ENCODE measurements at regions not wholly inside any gene's neighbourhood (a gene's known extent, or its start where the extent isn't known, plus 50 kb on each side); places are given as distances from the start of the nearest gene placed in this dataset.

DNA sequence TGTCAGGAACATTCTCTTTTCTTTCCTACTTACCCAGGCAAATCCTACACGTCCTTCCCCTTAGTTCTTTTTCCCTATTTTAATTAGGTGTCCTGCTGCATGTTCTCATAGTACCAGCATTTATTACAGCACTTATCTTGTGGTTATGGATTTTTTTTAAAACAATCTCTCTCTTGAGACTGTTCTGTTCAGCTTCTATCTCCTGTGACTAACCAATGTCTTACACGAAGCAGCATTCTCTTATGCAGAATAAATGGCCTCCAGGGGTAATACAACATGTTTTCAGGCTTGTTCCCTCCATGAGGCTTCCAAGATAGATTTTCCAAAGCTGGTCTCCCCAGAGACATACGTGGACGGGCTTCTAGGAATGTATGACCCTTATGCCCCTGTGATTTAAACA, 1096.1 kb upstream of the CELF2 start:
- TF ChIP-seq RCOR1 (IDR thresholded peaks at IDR 0.05; ENCODE audit: insufficient replicate concordance, low read length), result no peak
- no peak for TF ChIP-seq CTCF (conservative IDR thresholded peaks at IDR 0.05; ENCODE audit: low read depth, low read length)
- TF ChIP-seq SMC3 (IDR thresholded peaks at IDR 0.05; ENCODE audit: low read depth, low read length), result no peak
- no peak for TF ChIP-seq RFX5 (IDR thresholded peaks at IDR 0.05; ENCODE audit: low read depth, low read length)
- TF ChIP-seq, protein P1, sequence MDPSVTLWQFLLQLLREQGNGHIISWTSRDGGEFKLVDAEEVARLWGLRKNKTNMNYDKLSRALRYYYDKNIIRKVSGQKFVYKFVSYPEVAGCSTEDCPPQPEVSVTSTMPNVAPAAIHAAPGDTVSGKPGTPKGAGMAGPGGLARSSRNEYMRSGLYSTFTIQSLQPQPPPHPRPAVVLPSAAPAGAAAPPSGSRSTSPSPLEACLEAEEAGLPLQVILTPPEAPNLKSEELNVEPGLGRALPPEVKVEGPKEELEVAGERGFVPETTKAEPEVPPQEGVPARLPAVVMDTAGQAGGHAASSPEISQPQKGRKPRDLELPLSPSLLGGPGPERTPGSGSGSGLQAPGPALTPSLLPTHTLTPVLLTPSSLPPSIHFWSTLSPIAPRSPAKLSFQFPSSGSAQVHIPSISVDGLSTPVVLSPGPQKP (IDR thresholded peaks at IDR 0.05; ENCODE audit: borderline replicate concordance, low read depth, low read length), result no peak
- TF ChIP-seq MXI1 (IDR thresholded peaks at IDR 0.05; ENCODE audit: borderline replicate concordance, low read depth, low read length), result no peak
- TF ChIP-seq MAZ (IDR thresholded peaks at IDR 0.05; ENCODE audit: borderline replicate concordance, low read depth, low read length), result no peak
- TF ChIP-seq FOS (IDR thresholded peaks at IDR 0.05; ENCODE audit: low read depth, low read length), result no peak
- no peak for TF ChIP-seq POLR2A (IDR thresholded peaks at IDR 0.05; ENCODE audit: low read depth, low read length)
- no peak for TF ChIP-seq BHLHE40 (IDR thresholded peaks at IDR 0.05; ENCODE audit: low read depth, low read length)
- no peak for TF ChIP-seq CEBPB (IDR thresholded peaks at IDR 0.05; ENCODE audit: low read depth, low read length)
- TF ChIP-seq RAD21 (IDR thresholded peaks at IDR 0.05; ENCODE audit: low read length), result no peak
- TF ChIP-seq, protein P2, sequence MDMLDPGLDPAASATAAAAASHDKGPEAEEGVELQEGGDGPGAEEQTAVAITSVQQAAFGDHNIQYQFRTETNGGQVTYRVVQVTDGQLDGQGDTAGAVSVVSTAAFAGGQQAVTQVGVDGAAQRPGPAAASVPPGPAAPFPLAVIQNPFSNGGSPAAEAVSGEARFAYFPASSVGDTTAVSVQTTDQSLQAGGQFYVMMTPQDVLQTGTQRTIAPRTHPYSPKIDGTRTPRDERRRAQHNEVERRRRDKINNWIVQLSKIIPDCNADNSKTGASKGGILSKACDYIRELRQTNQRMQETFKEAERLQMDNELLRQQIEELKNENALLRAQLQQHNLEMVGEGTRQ (IDR thresholded peaks at IDR 0.05; ENCODE audit: low read depth, low read length), result no peak

Data from IMR-90 (cell line).